GM10266 (cell line): ENCODE measurements at regions not wholly inside any gene's neighbourhood (a gene's known extent, or its start where the extent isn't known, plus 50 kb on each side); places are given as distances from the start of the nearest gene placed in this dataset.

Source experiments
- DNase-seq: peaks from one replicate; pipeline ENCODE4 v3.0.0; 2012; ENCODE audit errors: extremely low spot score
- CTCF ChIP-seq: IDR thresholded peaks from 2 replicates; pipeline ENCODE4 v1.5.1; 2012; ENCODE audit warnings: mild to moderate bottlenecking, low read depth; ENCODE audit not compliant: control insufficient read depth, insufficient read depth; ENCODE audit errors: missing control alignments

DNA sequence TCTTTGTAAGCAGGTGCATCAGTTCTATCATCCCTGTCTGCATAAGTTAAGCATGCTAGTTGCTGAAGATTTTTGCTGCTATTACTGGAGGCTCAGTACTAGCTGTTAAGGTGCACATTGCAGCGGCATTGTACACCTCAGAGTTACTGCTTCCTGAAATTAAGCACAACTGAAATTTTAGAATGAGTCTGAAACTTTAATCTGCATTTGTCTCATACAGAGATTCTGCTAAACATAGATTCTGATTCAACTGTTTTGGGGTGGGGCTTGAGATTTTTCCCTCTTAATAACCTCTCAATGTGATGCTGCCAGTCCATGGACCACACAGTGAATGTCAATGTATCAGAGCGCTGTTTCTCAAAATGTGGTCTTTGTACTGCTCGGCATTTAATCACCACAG, 585.7 kb upstream of the GCFC2 start:
- no peak for DNase-seq
- no peak for TF ChIP-seq CTCF

GRCh38 chr2:76295762-76296161, 585.0 kb upstream of the GCFC2 start:
- no peak for TF ChIP-seq CTCF
- no peak for DNase-seq

GRCh38 chr2:76288598-76288997, 577.9 kb upstream of the GCFC2 start:
- no peak for DNase-seq
- no peak for TF ChIP-seq CTCF

DNA sequence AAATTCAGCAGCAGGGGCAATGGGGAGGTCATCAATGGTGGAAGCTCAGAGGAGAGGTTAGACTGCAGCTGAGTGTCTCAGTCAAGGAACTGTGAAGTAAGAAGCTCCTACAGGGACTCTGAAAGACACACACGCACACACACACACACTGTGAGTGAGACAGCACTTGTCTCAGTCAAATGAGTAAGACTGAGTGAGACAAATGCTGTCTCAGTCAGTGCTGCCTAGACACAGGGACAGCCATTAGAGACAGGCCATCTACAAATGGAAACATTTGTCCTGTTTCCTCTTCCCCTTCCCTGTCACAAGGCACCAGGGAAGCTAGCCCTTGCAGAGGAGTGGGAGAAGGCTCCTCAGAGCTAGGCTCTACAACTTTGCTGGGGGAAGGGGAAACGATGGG, 577.4 kb upstream of the GCFC2 start:
- TF ChIP-seq CTCF: no peak
- DNase-seq: no peak

DNA sequence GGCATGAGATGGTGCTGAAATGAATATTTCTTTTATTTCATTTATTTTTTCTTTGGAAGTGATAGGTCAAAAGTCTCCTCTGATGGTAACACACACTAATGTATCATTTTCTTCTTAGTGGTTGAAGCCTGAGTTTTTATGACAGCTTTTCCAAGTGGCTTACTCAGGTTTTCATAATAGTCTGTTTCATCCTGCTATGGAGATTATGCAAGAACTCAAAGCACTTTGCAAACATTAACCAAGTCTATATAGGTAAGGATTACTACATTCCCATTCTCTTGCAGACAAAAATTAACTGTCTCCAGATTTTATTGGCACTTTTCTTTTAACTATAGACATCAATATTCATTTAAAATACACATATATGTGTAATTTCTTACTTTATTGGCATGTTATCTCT, 572.6 kb upstream of the GCFC2 start:
- no peak for DNase-seq
- no peak for TF ChIP-seq CTCF

- DNase-seq: no peak
- TF ChIP-seq CTCF: no peak
Observed at GRCh38 chr2:76281156-76281841, 570.6 kb upstream of the GCFC2 start.

DNA sequence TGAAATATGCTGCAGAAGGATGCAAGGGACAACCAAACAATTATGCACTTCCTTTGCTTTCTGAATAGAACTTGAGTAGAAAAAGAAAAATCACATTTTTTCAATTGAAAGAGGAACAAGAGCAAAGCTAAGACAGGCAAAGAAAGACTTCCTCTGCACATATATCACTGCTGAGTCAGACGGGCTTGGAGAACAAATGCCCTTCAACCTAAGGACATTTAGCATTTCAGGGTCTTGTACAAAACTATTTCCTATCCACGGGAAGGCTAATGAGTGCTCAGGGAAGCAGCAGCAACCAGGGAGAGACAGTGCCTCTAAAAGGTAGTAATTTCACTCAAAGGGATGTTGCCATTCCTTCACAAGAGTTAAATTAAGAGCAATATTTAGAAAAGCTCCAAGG, 570.0 kb upstream of the GCFC2 start:
- no peak for DNase-seq
- no peak for TF ChIP-seq CTCF
